Activated T-helper 2 cell treated with anti-CD3 and anti-CD28 coated beads, Interferon-gamma antibody, Interleukin-2, Interleukin-4, amounts not matched to agents 10 μg/mL and 5 μg/mL and 100 μg/mL, durations not matched to agents 14 hours and 24 hours and 36 hours (primary cell): ENCODE measurements at regions not wholly inside any gene's neighbourhood (a gene's known extent, or its start where the extent isn't known, plus 50 kb on each side); places are given as distances from the start of the nearest gene placed in this dataset.
"Not testable (repeated sequence)": the region's sequence is repeated elsewhere in the genome, so short reads cannot be mapped to it uniquely, and the experiment has no call there.

Experiments
- DNase-seq: peaks from one replicate; pipeline ENCODE4 v3.0.0; 2021; ENCODE audit warnings: low spot score
- H3K27ac Mint-ChIP-seq: one replicate; pipeline ENCODE4 v1.8.0; 2021; ENCODE audit warnings: mixed read lengths
- H3K27me3 Mint-ChIP-seq: one replicate; pipeline ENCODE4 v1.8.0; 2021; ENCODE audit warnings: low read depth, mixed read lengths
- H3K36me3 Mint-ChIP-seq: one replicate; pipeline ENCODE4 v1.8.0; 2021; ENCODE audit warnings: low read depth, mixed read lengths
- H3K4me1 Mint-ChIP-seq: one replicate; pipeline ENCODE4 v1.8.0; 2021; ENCODE audit warnings: low read depth, mixed read lengths
- H3K4me3 Mint-ChIP-seq: one replicate; pipeline ENCODE4 v1.8.0; 2021; ENCODE audit warnings: low read depth, mild to moderate bottlenecking, moderate library complexity, mixed read lengths
- H3K9me3 Mint-ChIP-seq: one replicate; pipeline ENCODE4 v1.8.0; 2021; ENCODE audit warnings: mixed read lengths
- intact Hi-C: fragments of 100-400 bp; cut with micrococcal nuclease; formaldehyde crosslinking; loops from one replicate; pipeline ENCODE4 v1.15.1; 2023

DNA sequence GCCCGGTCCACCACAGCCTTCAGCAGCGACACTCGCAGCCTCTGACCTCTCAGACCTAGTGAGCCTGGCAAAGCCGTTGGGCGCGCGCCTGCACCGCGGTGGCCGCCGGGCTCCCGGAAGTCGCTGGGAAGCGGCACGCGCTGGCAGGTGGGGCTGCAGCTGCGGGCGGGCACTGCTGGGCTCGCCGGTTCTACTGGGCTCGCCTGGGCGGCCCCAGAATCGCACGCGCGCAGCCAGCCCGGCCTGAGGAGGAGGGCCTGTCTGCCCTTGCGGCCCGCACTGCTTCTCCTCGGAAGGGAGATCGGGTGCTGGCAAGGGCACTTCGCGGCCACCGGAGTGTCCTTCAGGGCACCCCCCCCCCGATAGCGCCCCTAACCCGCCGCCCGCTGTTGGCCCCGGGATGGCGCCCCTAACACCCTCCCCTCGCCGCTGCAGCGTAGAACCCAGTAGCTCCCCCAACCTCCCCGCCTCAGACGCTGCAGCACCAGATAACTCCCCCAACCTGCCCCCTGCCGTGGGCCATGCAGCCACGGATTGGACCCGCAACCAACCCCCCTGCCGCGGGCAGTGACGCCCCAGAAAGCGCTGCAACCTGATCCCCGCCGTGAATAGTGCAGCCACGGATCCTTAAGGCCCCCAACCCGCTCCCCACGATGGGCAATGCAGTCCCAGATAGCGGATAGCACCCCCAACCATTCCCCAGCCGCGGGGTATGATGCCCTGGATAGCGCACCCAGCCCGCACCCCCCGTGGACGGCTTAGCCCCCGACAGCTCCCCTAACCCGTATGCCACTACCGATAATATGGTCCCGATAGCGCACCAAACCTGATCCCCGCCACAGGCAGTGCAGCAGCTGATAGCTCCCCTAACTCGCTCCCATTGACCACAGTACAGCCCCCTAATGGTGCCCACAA lies 306.5 kb downstream of the TUBA3C start:
- H3K27ac Mint-ChIP-seq, H3K9me3 Mint-ChIP-seq, H3K27me3 Mint-ChIP-seq, H3K4me1 Mint-ChIP-seq, H3K4me3 Mint-ChIP-seq, DNase-seq, intact Hi-C loops, H3K36me3 Mint-ChIP-seq: not testable (repeated sequence)

DNA sequence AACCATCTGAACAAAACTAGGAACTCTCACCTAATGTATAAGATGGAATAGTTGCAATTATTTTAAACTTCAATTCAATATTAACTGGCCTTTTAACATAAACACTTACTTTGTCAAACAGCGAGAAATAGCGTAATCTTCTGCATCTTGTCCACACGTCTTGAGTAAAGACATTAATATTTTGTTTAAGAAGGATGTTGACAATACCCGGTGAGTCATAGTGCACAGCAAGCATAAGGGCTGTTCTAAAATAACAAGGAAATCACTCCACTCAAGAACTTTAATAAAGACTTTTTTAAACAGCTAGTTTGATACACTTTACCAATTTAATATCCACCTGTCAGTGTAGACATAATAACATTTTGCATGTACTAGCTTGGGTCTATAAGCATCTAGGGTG lies 311.1 kb downstream of the TUBA3C start:
- intact Hi-C loops, H3K4me1 Mint-ChIP-seq, H3K27me3 Mint-ChIP-seq, H3K9me3 Mint-ChIP-seq, DNase-seq, H3K36me3 Mint-ChIP-seq, H3K27ac Mint-ChIP-seq, H3K4me3 Mint-ChIP-seq: not testable (repeated sequence)

DNA sequence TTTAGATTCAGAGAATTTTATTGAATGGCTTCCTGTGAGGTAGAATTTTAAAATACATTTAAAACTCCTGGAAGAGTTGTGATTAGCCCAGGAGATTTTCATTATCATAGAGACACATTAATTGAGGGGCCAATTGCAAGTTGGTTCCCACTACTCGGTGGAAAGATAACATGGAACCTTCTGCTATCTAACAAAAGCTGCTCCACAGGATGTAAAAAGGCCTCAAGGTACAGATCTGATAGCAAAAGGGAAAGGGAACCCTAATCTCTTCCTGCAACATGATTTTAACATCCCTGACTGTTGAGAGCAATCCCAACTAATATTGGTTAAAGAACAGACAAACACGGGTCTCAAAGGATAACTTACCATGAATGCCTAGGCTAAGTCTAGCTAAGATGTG lies 312.3 kb downstream of the TUBA3C start:
- DNase-seq, H3K4me3 Mint-ChIP-seq, H3K9me3 Mint-ChIP-seq, H3K27me3 Mint-ChIP-seq, H3K27ac Mint-ChIP-seq, H3K4me1 Mint-ChIP-seq, H3K36me3 Mint-ChIP-seq, intact Hi-C loops: not testable (repeated sequence)

DNA sequence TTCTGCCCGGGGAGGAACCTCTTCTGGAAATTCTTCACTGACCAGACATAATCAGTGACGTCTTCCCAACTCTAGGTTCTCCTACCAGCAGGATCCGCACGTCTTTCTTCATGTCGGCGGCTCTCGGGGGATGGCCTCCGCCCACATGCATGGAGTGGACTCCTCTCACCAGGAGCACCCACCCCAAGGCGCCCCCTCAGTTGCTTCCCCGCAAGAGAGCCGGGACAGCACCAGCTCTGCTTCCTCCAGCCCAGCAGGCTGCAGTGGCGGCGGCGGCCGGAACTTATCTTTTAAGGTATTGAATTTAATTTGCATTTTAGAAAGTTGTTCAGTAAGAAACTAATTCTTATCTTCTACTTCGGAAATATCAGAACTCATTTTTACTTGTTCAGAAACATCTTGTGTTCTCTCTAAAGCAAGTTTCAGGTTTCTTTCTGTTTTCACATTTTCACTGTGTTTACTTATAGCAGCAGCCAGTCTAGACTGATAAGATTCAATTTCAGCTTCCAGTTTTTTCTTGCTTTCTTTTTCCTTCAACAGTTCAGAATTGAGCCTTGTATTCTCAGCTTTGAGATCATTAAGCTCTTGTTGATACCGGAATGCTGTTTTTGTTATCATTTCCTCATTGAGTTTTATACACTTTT lies 343.5 kb downstream of the TUBA3C start:
- H3K36me3 Mint-ChIP-seq, H3K4me3 Mint-ChIP-seq, intact Hi-C loops, H3K27me3 Mint-ChIP-seq, DNase-seq, H3K27ac Mint-ChIP-seq, H3K4me1 Mint-ChIP-seq: not testable (repeated sequence)
- H3K9me3 Mint-ChIP-seq, result peaks cover 10% of the 10 kb centered on the region

DNA sequence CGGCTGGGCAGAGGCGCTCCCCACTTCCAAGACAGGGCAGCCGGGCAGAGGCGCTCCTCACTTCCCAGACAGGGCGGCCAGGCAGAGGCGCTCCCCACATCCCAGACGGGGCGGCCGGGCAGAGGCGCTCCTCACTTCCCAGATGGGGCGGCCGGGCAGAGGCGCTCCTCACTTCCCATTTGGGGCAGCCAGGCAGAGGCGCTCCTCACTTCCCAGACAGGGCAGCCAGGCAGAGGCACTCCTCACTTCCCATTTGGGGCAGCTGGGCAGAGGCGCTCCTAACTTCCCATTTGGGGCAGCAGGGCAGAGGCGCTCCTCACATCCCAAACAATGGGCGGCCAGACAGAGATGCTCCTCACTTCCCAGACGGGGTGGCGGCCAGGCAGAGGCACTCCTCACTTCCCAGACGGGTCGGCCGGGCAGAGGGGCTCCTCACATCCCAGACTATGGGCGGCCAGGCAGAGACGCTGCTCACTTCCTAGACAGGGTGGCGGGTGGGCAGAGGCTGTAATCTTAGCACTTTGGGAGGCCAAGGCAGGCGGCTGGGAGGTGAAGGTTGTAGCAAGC lies 344.4 kb downstream of the TUBA3C start:
- not testable (repeated sequence) for H3K4me1 Mint-ChIP-seq, H3K27ac Mint-ChIP-seq

DNA sequence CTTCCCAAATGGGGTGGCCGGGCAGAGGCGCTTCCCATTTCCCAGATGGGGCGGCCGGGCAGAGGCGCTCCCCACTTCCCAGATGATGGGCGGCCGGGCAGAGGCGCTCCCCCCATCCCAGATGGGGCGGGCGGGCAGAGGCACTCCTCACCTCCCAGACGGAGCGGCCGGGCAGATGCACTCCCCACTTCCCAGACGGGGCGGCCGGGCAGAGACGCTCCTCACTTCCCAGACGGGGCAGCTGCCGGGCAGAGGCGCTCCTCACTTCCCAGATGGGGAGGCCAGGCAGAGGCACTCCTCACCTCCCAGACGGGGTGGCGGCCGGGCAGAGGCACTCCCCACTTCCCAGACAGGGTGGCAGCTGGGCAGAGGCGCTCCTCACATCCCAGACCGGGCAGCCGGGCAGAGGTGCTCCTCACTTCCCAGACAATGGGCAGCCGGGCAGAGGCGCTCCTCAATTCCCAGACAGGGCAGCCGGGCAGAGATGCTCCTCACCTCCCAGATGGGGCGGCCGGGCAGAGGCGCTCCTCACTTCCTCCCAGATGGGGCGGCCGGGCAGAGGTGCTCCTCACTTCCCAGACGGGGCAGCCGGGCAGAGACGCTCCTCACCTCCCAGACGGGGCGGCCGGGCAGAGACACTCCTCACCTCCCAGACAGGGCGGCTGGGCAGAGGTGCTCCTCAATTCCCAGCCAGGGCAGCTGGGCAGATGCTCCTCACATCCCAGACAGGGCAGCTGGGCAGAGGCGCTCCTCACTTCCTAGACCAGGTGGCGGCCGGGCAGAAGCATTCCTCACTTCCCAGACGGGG lies 345.0 kb downstream of the TUBA3C start:
- H3K4me1 Mint-ChIP-seq, H3K27me3 Mint-ChIP-seq, H3K4me3 Mint-ChIP-seq, DNase-seq, H3K27ac Mint-ChIP-seq, intact Hi-C loops, H3K36me3 Mint-ChIP-seq: not testable (repeated sequence)
- peaks cover 10% of the 10 kb centered on the region for H3K9me3 Mint-ChIP-seq

More for the DNA sequence above, 344.4 kb downstream of the TUBA3C start:
- H3K27me3 Mint-ChIP-seq, H3K36me3 Mint-ChIP-seq, intact Hi-C loops, DNase-seq, H3K4me3 Mint-ChIP-seq: not testable (repeated sequence)
- peaks cover 10% of the 10 kb centered on the region for H3K9me3 Mint-ChIP-seq

DNA sequence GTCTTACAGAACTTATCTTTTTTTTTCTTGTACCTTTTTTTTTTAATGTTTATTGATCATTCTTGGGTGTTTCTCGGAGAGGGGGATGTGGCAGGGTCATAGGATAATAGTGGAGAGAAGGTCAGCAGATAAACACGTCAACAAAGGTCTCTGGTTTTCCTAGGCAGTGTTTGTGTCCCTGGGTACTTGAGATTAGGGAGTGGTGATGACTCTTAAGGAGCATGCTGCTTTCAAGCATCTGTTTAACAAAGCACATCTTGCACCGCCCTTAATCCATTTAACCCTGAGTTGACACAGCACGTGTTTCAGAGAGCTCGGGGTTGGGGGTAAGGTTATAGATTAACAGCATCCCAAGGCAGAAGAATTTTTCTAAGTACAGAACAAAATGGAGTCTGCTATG lies 345.9 kb downstream of the TUBA3C start:
- H3K9me3 Mint-ChIP-seq, result peaks cover 10% of the 10 kb centered on the region
- H3K27ac Mint-ChIP-seq, DNase-seq, H3K4me1 Mint-ChIP-seq, H3K4me3 Mint-ChIP-seq, H3K36me3 Mint-ChIP-seq, H3K27me3 Mint-ChIP-seq, intact Hi-C loops: not testable (repeated sequence)

DNA sequence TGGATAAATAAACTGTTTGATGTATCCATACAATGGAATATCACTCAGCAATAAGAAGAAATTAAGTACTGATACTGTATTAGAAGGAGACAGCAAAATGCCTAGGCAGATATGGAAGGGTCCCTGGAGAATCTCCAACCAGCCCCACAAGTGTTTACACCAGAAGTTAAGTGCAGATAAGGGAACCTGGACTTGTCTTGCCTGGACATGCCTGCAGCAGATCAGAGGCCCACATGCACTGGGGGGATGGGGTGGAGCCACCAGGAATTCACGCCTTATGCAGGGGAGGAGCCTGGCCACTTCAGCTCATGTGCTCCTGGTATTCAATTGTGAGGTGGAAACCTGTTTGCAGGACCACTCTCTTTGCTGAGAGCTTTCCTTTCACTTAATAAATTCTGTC lies 356.9 kb downstream of the TUBA3C start:
- H3K4me1 Mint-ChIP-seq, intact Hi-C loops, H3K4me3 Mint-ChIP-seq, H3K9me3 Mint-ChIP-seq, H3K27me3 Mint-ChIP-seq, DNase-seq, H3K27ac Mint-ChIP-seq, H3K36me3 Mint-ChIP-seq: not testable (repeated sequence)

DNA sequence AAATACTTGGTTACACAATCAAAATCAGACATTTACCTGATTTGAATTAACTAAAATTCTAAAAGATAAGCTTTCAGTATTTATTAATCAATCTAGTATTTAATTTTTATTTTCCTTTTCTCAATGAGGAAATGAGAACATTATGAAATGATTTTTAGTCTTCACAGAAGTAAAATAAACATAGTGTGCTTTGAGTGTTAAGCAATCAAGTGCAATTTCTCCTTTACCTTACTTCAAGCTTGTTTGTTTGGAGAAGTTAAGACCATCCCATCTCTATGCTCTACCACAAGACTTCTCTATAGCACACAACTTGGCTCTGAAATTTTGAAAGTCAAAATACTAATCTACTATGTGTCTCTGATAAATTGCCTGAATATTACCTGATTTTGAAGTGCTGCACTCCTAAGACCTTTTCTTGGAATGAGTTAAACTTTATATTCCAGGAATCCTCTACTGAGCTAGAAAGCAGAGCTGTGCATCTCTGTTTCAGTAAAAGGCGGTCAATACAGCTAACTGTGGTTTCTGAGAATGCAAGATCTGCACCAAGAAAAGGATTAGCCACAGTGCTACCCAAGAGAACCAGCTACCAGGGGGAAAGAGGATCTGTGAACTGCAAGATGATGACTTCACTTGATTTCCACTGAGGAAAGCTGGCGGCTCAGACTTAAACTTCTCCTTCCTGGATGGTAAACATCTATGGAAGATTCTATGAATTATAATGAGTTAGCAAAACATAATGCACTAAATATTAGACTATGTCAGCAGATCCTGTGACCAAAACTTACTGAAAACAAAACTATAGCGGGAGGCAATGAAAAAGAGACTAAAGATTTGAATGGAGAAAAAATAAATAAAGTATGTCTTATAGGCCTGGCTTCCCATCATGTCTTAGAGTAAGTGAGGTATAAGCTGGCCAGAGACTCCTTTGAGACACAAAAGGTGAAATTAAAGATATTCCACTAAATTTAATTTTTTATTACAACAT lies 358.7 kb downstream of the TUBA3C start:
- not testable (repeated sequence) for H3K4me1 Mint-ChIP-seq, H3K27me3 Mint-ChIP-seq, H3K27ac Mint-ChIP-seq

DNA sequence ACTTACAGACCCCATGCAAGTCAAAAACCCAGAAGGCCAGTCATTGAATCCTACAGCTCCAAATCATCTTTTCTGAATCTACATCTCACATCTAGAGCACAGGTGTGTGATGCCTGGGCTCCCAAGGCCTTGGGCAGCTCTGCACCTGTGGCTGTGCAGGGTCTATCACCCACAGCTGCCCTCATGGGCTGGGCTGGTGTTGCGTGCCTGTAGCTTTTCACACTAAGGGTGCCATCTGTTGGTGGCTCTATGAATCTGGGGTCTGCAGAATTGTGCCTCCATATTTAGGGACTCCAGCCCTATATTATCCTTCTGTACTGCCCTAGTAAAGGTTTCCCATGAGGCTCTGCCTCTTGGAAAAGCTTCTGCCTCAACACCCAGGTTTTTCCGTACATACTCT lies 407.6 kb downstream of the TUBA3C start:
- intact Hi-C loops, H3K27me3 Mint-ChIP-seq, DNase-seq, H3K27ac Mint-ChIP-seq, H3K4me3 Mint-ChIP-seq, H3K36me3 Mint-ChIP-seq, H3K9me3 Mint-ChIP-seq, H3K4me1 Mint-ChIP-seq: not testable (repeated sequence)

More for the DNA sequence above, 358.7 kb downstream of the TUBA3C start:
- H3K4me3 Mint-ChIP-seq, DNase-seq, intact Hi-C loops, H3K36me3 Mint-ChIP-seq, H3K9me3 Mint-ChIP-seq: not testable (repeated sequence)

DNA sequence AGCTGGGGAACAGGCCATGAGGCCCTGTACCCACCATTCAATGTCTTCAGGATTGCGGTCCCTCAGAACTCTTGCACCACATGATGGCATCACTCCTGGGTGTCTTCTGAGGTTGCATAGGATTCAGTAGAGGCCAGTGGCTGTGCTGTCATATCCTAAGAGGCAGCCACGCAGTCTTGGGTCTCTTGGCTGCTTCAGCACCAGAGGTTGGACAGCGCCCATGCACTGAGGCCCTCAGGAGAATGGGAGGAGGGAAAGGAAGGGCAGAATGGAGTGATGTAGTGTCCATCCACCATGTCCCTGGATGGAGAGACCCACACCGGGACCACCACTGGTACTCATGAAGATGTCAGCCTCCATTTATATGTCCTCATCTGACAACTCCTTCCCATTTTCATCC lies 439.9 kb downstream of the TUBA3C start:
- H3K27me3 Mint-ChIP-seq, intact Hi-C loops, H3K36me3 Mint-ChIP-seq, H3K4me3 Mint-ChIP-seq, DNase-seq, H3K27ac Mint-ChIP-seq, H3K4me1 Mint-ChIP-seq: not testable (repeated sequence)
- H3K9me3 Mint-ChIP-seq, result peaks cover 10% of the 10 kb centered on the region

DNA sequence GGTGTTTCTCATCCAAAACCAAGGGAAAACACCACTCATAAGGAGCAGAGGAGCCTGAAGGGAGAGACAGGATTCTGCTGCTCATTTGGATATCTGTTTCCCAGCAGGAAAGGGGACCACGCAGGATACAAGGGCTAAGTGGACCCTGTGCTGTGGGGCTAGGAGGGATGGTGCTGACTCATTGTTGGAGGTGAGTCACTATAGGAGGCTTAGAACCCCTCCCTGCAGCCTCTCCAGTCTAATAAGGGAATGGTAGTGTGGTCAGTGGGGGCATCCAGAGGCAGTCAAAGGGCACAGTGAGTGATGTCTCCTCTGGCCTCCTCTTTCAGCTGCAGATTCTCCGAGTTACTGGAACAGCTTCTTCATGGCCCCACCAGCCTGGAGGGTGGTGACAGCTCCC lies 442.3 kb downstream of the TUBA3C start:
- intact Hi-C loops, result no loop called here
- Mint-ChIP-seq H3K9me3 (peaks cover 12% of the 10 kb centered on the region), H3K4me3 (no peak overlapping the region), H3K27me3 (no peaks in the 10 kb centered on the region), H3K4me1 (no peaks in the 10 kb centered on the region), H3K27ac (no peak overlapping the region), H3K36me3 (no peaks in the 10 kb centered on the region)
- DNase-seq, result no peak
